HEK293 (cell line): ENCODE measurements at regions not wholly inside any gene's neighbourhood (a gene's known extent, or its start where the extent isn't known, plus 50 kb on each side); places are given as distances from the start of the nearest gene placed in this dataset.

Experiments
- AEBP2 ChIP-seq: fragments of 450-650 bp; formaldehyde crosslinking; IDR thresholded peaks from 2 replicates; pipeline ENCODE4 v1.5.1; 2016; ENCODE audit warnings: missing biosample characterization, missing genetic modification characterization, borderline replicate concordance
- GLIS1 ChIP-seq: fragments of 450-650 bp; formaldehyde crosslinking; IDR thresholded peaks from 2 replicates; pipeline ENCODE4 v1.5.1; 2016; ENCODE audit warnings: missing biosample characterization, missing genetic modification characterization
- GLIS2 ChIP-seq: fragments of 450-650 bp; formaldehyde crosslinking; IDR thresholded peaks from 2 replicates; pipeline ENCODE4 v1.5.1; 2016; ENCODE audit warnings: missing biosample characterization, missing genetic modification characterization
- HOXA7 ChIP-seq: sonication (generic); formaldehyde crosslinking; IDR thresholded peaks from 2 replicates; pipeline ENCODE4 v1.8.1; 2022; ENCODE audit warnings: missing genetic modification reagents, borderline replicate concordance
- PATZ1 ChIP-seq: fragments of 450-650 bp; formaldehyde crosslinking; IDR thresholded peaks from 2 replicates; pipeline ENCODE4 v1.5.1; 2016; ENCODE audit warnings: missing biosample characterization, missing genetic modification characterization
- YY1 ChIP-seq: fragments of 450-650 bp; formaldehyde crosslinking; IDR thresholded peaks from 2 replicates; pipeline ENCODE4 v1.5.1; 2018; ENCODE audit warnings: missing biosample characterization, missing genetic modification characterization
- ZBTB10 ChIP-seq: fragments of 450-650 bp; formaldehyde crosslinking; IDR thresholded peaks from 2 replicates; pipeline ENCODE4 v1.5.1; 2016; ENCODE audit warnings: missing biosample characterization, missing genetic modification characterization
- ZBTB17 ChIP-seq: fragments of 450-650 bp; formaldehyde crosslinking; IDR thresholded peaks from 2 replicates; pipeline ENCODE4 v1.5.1; 2016; ENCODE audit warnings: missing biosample characterization, missing genetic modification characterization
- ZBTB6 ChIP-seq: fragments of 450-650 bp; formaldehyde crosslinking; IDR thresholded peaks from 2 replicates; pipeline ENCODE4 v1.5.1; 2017; ENCODE audit warnings: missing biosample characterization, missing genetic modification characterization
- ZBTB8A ChIP-seq: fragments of 450-650 bp; formaldehyde crosslinking; IDR thresholded peaks from 2 replicates; pipeline ENCODE4 v1.5.1; 2016; ENCODE audit warnings: missing biosample characterization, missing genetic modification characterization
- ZIC2 ChIP-seq: fragments of 450-650 bp; formaldehyde crosslinking; IDR thresholded peaks from 2 replicates; pipeline ENCODE4 v1.5.1; 2016; ENCODE audit warnings: missing biosample characterization, missing genetic modification characterization
- ZNF10 ChIP-seq: fragments of 450-650 bp; formaldehyde crosslinking; IDR thresholded peaks from 2 replicates; pipeline ENCODE4 v1.5.1; 2017; ENCODE audit warnings: missing biosample characterization, missing genetic modification characterization
- ZNF112 ChIP-seq: fragments of 450-650 bp; formaldehyde crosslinking; IDR thresholded peaks from 2 replicates; pipeline ENCODE4 v1.5.0; 2017; ENCODE audit warnings: missing biosample characterization, missing genetic modification characterization
- ZNF16 ChIP-seq: fragments of 450-650 bp; formaldehyde crosslinking; IDR thresholded peaks from 2 replicates; pipeline ENCODE4 v1.5.1; 2016; ENCODE audit warnings: low read depth, missing biosample characterization, missing genetic modification characterization
- ZNF174 ChIP-seq: fragments of 450-650 bp; formaldehyde crosslinking; IDR thresholded peaks from 2 replicates; pipeline ENCODE4 v1.5.0; 2017; ENCODE audit warnings: missing biosample characterization, mild to moderate bottlenecking, missing genetic modification characterization
- ZNF175 ChIP-seq: fragments of 450-650 bp; formaldehyde crosslinking; IDR thresholded peaks from 2 replicates; pipeline ENCODE4 v1.5.1; 2016; ENCODE audit warnings: missing biosample characterization, missing genetic modification characterization
- ZNF19 ChIP-seq: fragments of 450-650 bp; formaldehyde crosslinking; IDR thresholded peaks from 2 replicates; pipeline ENCODE4; 2016; ENCODE audit warnings: missing biosample characterization, missing genetic modification characterization, low read depth
- ZNF221 ChIP-seq: fragments of 450-650 bp; formaldehyde crosslinking; IDR thresholded peaks from 2 replicates; pipeline ENCODE4 v1.5.1; 2017; ENCODE audit warnings: missing biosample characterization, missing genetic modification characterization, borderline replicate concordance
- ZNF23 ChIP-seq: fragments of 450-650 bp; formaldehyde crosslinking; IDR thresholded peaks from 2 replicates; pipeline ENCODE4 v1.5.1; 2016; ENCODE audit warnings: missing biosample characterization, missing genetic modification characterization, borderline replicate concordance
- ZNF274 ChIP-seq, 2 experiments: fragments of 200-500 bp in 1 of 2; fragments of 450-650 bp in 1 of 2; sonication (Bioruptor generic) in 1 of 2; formaldehyde crosslinking in 1 of 2; IDR thresholded peaks; 2 replicates each; pipeline versions ENCODE4 v1.5.1 to v1.6.1; 2014 to 2016; ENCODE audit warnings: borderline replicate concordance in 1 of 2, inconsistent platforms in 1 of 2, low read length in 1 of 2, missing biosample characterization in 1 of 2, missing genetic modification characterization in 1 of 2
- ZNF350 ChIP-seq: fragments of 450-650 bp; formaldehyde crosslinking; IDR thresholded peaks from 2 replicates; pipeline ENCODE4 v1.5.0; 2017; ENCODE audit warnings: missing biosample characterization, mild to moderate bottlenecking, missing genetic modification characterization
- ZNF366 ChIP-seq: fragments of 450-650 bp; formaldehyde crosslinking; conservative IDR thresholded peaks from 2 replicates; pipeline ENCODE4 v1.5.1; 2016; ENCODE audit warnings: missing biosample characterization, missing genetic modification characterization
- ZNF37A ChIP-seq: fragments of 450-650 bp; IDR thresholded peaks from 2 replicates; pipeline ENCODE4 v1.5.1; 2018; ENCODE audit warnings: missing biosample characterization, missing genetic modification characterization
- ZNF426 ChIP-seq: fragments of 450-650 bp; formaldehyde crosslinking; IDR thresholded peaks from 2 replicates; pipeline ENCODE4 v1.5.1; 2017; ENCODE audit warnings: missing biosample characterization, missing genetic modification characterization, mild to moderate bottlenecking, inconsistent platforms, moderate library complexity
- ZNF513 ChIP-seq: fragments of 450-650 bp; IDR thresholded peaks from 2 replicates; pipeline ENCODE4 v1.5.1; 2018; ENCODE audit warnings: missing biosample characterization, missing genetic modification characterization
- ZNF521 ChIP-seq: fragments of 450-650 bp; formaldehyde crosslinking; IDR thresholded peaks from 2 replicates; pipeline ENCODE4 v1.5.1; 2017; ENCODE audit warnings: missing biosample characterization, mild to moderate bottlenecking, missing genetic modification characterization
- ZNF529 ChIP-seq: fragments of 450-650 bp; formaldehyde crosslinking; IDR thresholded peaks from 2 replicates; pipeline ENCODE4 v1.5.1; 2017; ENCODE audit warnings: missing genetic modification characterization, missing biosample characterization; ENCODE audit not compliant: insufficient replicate concordance
- ZNF555 ChIP-seq: fragments of 450-650 bp; formaldehyde crosslinking; conservative IDR thresholded peaks from 2 replicates; pipeline ENCODE4 v1.5.1; 2017; ENCODE audit warnings: missing biosample characterization, mild to moderate bottlenecking, missing genetic modification characterization, inconsistent platforms
- ZNF600 ChIP-seq: fragments of 450-650 bp; formaldehyde crosslinking; IDR thresholded peaks from 2 replicates; pipeline ENCODE4 v1.5.1; 2016; ENCODE audit warnings: missing biosample characterization, missing genetic modification characterization
- ZNF692 ChIP-seq: fragments of 450-650 bp; formaldehyde crosslinking; IDR thresholded peaks from 2 replicates; pipeline ENCODE4 v1.5.1; 2016; ENCODE audit warnings: missing biosample characterization, missing genetic modification characterization
- ZSCAN30 ChIP-seq: fragments of 450-650 bp; IDR thresholded peaks from 2 replicates; pipeline ENCODE4 v1.5.1; 2018; ENCODE audit warnings: missing biosample characterization, mild to moderate bottlenecking, missing genetic modification characterization, moderate library complexity

- TF ChIP-seq AEBP2 (tag by site-specific recombination) (no peak), ZNF37A (no peak), ZBTB10 (tag by site-specific recombination) (no peak), ZIC2 (tag by site-specific recombination) (no peak), YY1 (tag by site-specific recombination) (no peak), ZNF600 (tag by site-specific recombination) (peak; percentile 61; the same call in 1 of the 2 replicates), ZNF555 (no peak), ZNF19 (tag by site-specific recombination) (no peak), ZNF10 (tag by site-specific recombination) (no peak), ZNF513 (tag by site-specific recombination) (no peak), ZNF23 (tag by site-specific recombination) (no peak), ZBTB8A (tag by site-specific recombination) (no peak), GLIS2 (tag by site-specific recombination) (no peak), ZNF112 (tag by site-specific recombination) (no peak), ZNF366 (tag by site-specific recombination) (no peak), ZNF692 (no peak), ZNF529 (tag by site-specific recombination) (no peak), ZNF350 (no peak), HOXA7 (CRISPR knock-in tag) (no peak), ZNF274 (IDR thresholded peaks at IDR 0.05; ENCODE audit: low read length) (no peak), ZNF274 (tag by site-specific recombination; IDR thresholded peaks at IDR 0.05; ENCODE audit: borderline replicate concordance) (no peak), ZNF426 (tag by site-specific recombination) (no peak), PATZ1 (tag by site-specific recombination) (0 out of 2 replicates have a peak, but pooled peaks have one; percentile 18), ZNF221 (tag by site-specific recombination) (no peak), ZNF175 (tag by site-specific recombination) (no peak), ZBTB6 (tag by site-specific recombination) (no peak), ZNF174 (tag by site-specific recombination) (no peak), GLIS1 (tag by site-specific recombination) (0 out of 2 replicates have a peak, but pooled peaks have one; percentile 35), ZSCAN30 (tag by site-specific recombination) (no peak), ZNF16 (tag by site-specific recombination) (no peak), ZNF521 (tag by site-specific recombination) (no peak), ZBTB17 (no peak)
Measured at GRCh38 chr12:24045816-24046257, 96.4 kb upstream of the SOX5 start (continued).
